Memory B cell (primary cell): ENCODE measurements at regions not wholly inside any gene's neighbourhood (a gene's known extent, or its start where the extent isn't known, plus 50 kb on each side); places are given as distances from the start of the nearest gene placed in this dataset.
"Not testable (repeated sequence)": the region's sequence is repeated elsewhere in the genome, so short reads cannot be mapped to it uniquely, and the experiment has no call there.

Source experiments
- ATAC-seq: fragments of 150-1000 bp; cut with Tn5 transposase; 2 replicates; pipeline ENCODE4 v1.10.0; 2021; ENCODE audit warnings: low read depth, mild to moderate bottlenecking, moderate library complexity
- DNase-seq, 2 donors: peaks; one replicate each; pipeline ENCODE4 v3.0.0; 2022; ENCODE audit warnings: low spot score in 2 of 2
- H3K27ac Mint-ChIP-seq: one replicate; pipeline ENCODE4 v1.8.0; 2022; ENCODE audit warnings: mild to moderate bottlenecking, moderate library complexity, mixed read lengths
- H3K27me3 Mint-ChIP-seq: one replicate; pipeline ENCODE4 v1.8.0; 2022; ENCODE audit warnings: mixed read lengths
- H3K36me3 Mint-ChIP-seq: one replicate; pipeline ENCODE4 v1.8.0; 2022; ENCODE audit warnings: mild to moderate bottlenecking, mixed read lengths
- H3K4me1 Mint-ChIP-seq: one replicate; pipeline ENCODE4 v1.8.0; 2022; ENCODE audit warnings: mixed read lengths
- H3K4me3 Mint-ChIP-seq: one replicate; pipeline ENCODE4 v1.8.0; 2022; ENCODE audit warnings: mild to moderate bottlenecking, moderate library complexity, mixed read lengths
- H3K9me3 Mint-ChIP-seq: one replicate; pipeline ENCODE4 v1.8.0; 2022; ENCODE audit warnings: mixed read lengths

- no peak for DNase-seq
- ATAC-seq, result no peak
- Mint-ChIP-seq H3K4me1 (no peaks in the 10 kb centered on the region), H3K36me3 (no peaks in the 10 kb centered on the region), H3K27ac (no peak overlapping the region), H3K4me3 (no peak overlapping the region), H3K9me3 (no peaks in the 10 kb centered on the region), H3K27me3 (no peaks in the 10 kb centered on the region)
Measured at GRCh38 chr3:107452436-107452835, 70.3 kb upstream of the BBX start.

GRCh38 chr3:107453504-107453903 is 69.3 kb upstream of the BBX start:
- no peaks in the 10 kb centered on the region for H3K4me1 Mint-ChIP-seq
- ATAC-seq (no peak), DNase-seq (no peak)
- no peak overlapping the region for H3K4me3 Mint-ChIP-seq
- H3K27me3 Mint-ChIP-seq, result no peaks in the 10 kb centered on the region
- no peaks in the 10 kb centered on the region for H3K9me3 Mint-ChIP-seq
- H3K27ac Mint-ChIP-seq, result no peak overlapping the region
- no peaks in the 10 kb centered on the region for H3K36me3 Mint-ChIP-seq

GRCh38 chr3:107455621-107456020 is 67.1 kb upstream of the BBX start:
- H3K4me3 Mint-ChIP-seq, result no peak overlapping the region
- no peak overlapping the region for H3K27ac Mint-ChIP-seq
- ATAC-seq, result no peak
- no peak for DNase-seq
- no peaks in the 10 kb centered on the region for H3K4me1 Mint-ChIP-seq
- H3K9me3 Mint-ChIP-seq, result no peaks in the 10 kb centered on the region
- no peaks in the 10 kb centered on the region for H3K27me3 Mint-ChIP-seq
- no peaks in the 10 kb centered on the region for H3K36me3 Mint-ChIP-seq

GRCh38 chr3:107456501-107456900 is 66.3 kb upstream of the BBX start:
- H3K27ac Mint-ChIP-seq, result no peak overlapping the region
- H3K27me3 Mint-ChIP-seq, result no peaks in the 10 kb centered on the region
- no peaks in the 10 kb centered on the region for H3K36me3 Mint-ChIP-seq
- H3K9me3 Mint-ChIP-seq, result no peaks in the 10 kb centered on the region
- H3K4me3 Mint-ChIP-seq, result no peak overlapping the region
- no peaks in the 10 kb centered on the region for H3K4me1 Mint-ChIP-seq
- no peak for DNase-seq
- ATAC-seq, result no peak

GRCh38 chr3:107458871-107459270 is 63.9 kb upstream of the BBX start:
- Mint-ChIP-seq H3K4me3 (no peak overlapping the region), H3K36me3 (no peaks in the 10 kb centered on the region), H3K27me3 (no peaks in the 10 kb centered on the region), H3K9me3 (no peaks in the 10 kb centered on the region), H3K4me1 (no peaks in the 10 kb centered on the region), H3K27ac (no peak overlapping the region)
- ATAC-seq (no peak), DNase-seq (no peak)

GRCh38 chr3:107461721-107462120 is 61.0 kb upstream of the BBX start:
- no peak for ATAC-seq
- no peak for DNase-seq
- H3K4me1 Mint-ChIP-seq, result peaks cover 2% of the 10 kb centered on the region
- no peak overlapping the region for H3K4me3 Mint-ChIP-seq
- H3K36me3 Mint-ChIP-seq, result no peaks in the 10 kb centered on the region
- peaks cover 2% of the 10 kb centered on the region for H3K27me3 Mint-ChIP-seq
- no peak overlapping the region for H3K27ac Mint-ChIP-seq
- H3K9me3 Mint-ChIP-seq, result no peaks in the 10 kb centered on the region

- Mint-ChIP-seq H3K9me3 (no peaks in the 10 kb centered on the region), H3K27me3 (peaks cover 2% of the 10 kb centered on the region), H3K4me3 (no peak overlapping the region), H3K4me1 (peaks cover 2% of the 10 kb centered on the region), H3K27ac (no peak overlapping the region), H3K36me3 (no peaks in the 10 kb centered on the region)
- ATAC-seq (no peak), DNase-seq (no peak)
Measured at GRCh38 chr3:107464037-107464436, 58.7 kb upstream of the BBX start.

- H3K4me3 Mint-ChIP-seq, result no peak overlapping the region
- ATAC-seq, result no peak
- no peaks in the 10 kb centered on the region for H3K36me3 Mint-ChIP-seq
- H3K27me3 Mint-ChIP-seq, result peaks cover 6% of the 10 kb centered on the region
- H3K4me1 Mint-ChIP-seq, result peaks cover 2% of the 10 kb centered on the region
- no peak overlapping the region for H3K27ac Mint-ChIP-seq
- no peak for DNase-seq
- H3K9me3 Mint-ChIP-seq, result no peaks in the 10 kb centered on the region
Measured at GRCh38 chr3:107465064-107465631, 57.6 kb upstream of the BBX start.

GRCh38 chr3:107468782-107469181 is 54.0 kb upstream of the BBX start:
- peaks cover 5% of the 10 kb centered on the region for H3K36me3 Mint-ChIP-seq
- H3K4me1 Mint-ChIP-seq, result peaks cover 2% of the 10 kb centered on the region
- no peak overlapping the region for H3K27ac Mint-ChIP-seq
- DNase-seq (no peak), ATAC-seq (no peak)
- peaks cover 9% of the 10 kb centered on the region for H3K27me3 Mint-ChIP-seq
- peaks cover 11% of the 10 kb centered on the region for H3K9me3 Mint-ChIP-seq
- no peak overlapping the region for H3K4me3 Mint-ChIP-seq

- H3K4me3 Mint-ChIP-seq, ATAC-seq, DNase-seq, H3K27ac Mint-ChIP-seq, H3K4me1 Mint-ChIP-seq, H3K27me3 Mint-ChIP-seq, H3K36me3 Mint-ChIP-seq: not testable (repeated sequence)
- H3K9me3 Mint-ChIP-seq, result peaks cover 11% of the 10 kb centered on the region
Measured at GRCh38 chr3:107470496-107470895, 52.3 kb upstream of the BBX start.
